Lower leg skin (tissue), 4 donors: ENCODE measurements at regions not wholly inside any gene's neighbourhood (a gene's known extent, or its start where the extent isn't known, plus 50 kb on each side); places are given as distances from the start of the nearest gene placed in this dataset.

Experiments used
- DNase-seq, 2 donors: peaks; one replicate each; pipeline ENCODE4 v3.0.0-alpha.2; 2019; ENCODE audit warnings: low spot score in 2 of 2
- H3K4me3 ChIP-seq: fragments of 200-600 bp; sonication (generic); 2 replicates; pipeline ENCODE4 v1.5.1; 2017; ENCODE audit warnings: mild to moderate bottlenecking, low read depth; ENCODE audit not compliant: poor library complexity, severe bottlenecking
- POLR2A ChIP-seq, 2 donors: fragments of 450-650 bp; IDR thresholded peaks; one replicate each; pipeline ENCODE4 v1.6.1; 2016 to 2017; ENCODE audit warnings: antibody characterized with exemption in 2 of 2, mild to moderate bottlenecking in 1 of 2, moderate library complexity in 1 of 2
- WGBS, 2 donors: methylation state at CpG; one replicate each; pipeline ENCODE4 v1.1.5; 2018; 5-methylcytosine and 5-hydroxymethylcytosine counted together
- intact Hi-C: fragments of 100-400 bp; cut with DNase I; formaldehyde crosslinking; loops from one replicate; pipeline ENCODE4 v1.15.0; 2023; ENCODE audit warnings: low total_unique reads
- TF ChIP-seq, protein P1 (sequence below), 3 donors: fragments of 450-650 bp; IDR thresholded peaks; one replicate each; pipeline ENCODE4 v1.5.1; 2016; ENCODE audit warnings: antibody characterized with exemption in 3 of 3, mild to moderate bottlenecking in 3 of 3, moderate library complexity in 2 of 3

DNA sequence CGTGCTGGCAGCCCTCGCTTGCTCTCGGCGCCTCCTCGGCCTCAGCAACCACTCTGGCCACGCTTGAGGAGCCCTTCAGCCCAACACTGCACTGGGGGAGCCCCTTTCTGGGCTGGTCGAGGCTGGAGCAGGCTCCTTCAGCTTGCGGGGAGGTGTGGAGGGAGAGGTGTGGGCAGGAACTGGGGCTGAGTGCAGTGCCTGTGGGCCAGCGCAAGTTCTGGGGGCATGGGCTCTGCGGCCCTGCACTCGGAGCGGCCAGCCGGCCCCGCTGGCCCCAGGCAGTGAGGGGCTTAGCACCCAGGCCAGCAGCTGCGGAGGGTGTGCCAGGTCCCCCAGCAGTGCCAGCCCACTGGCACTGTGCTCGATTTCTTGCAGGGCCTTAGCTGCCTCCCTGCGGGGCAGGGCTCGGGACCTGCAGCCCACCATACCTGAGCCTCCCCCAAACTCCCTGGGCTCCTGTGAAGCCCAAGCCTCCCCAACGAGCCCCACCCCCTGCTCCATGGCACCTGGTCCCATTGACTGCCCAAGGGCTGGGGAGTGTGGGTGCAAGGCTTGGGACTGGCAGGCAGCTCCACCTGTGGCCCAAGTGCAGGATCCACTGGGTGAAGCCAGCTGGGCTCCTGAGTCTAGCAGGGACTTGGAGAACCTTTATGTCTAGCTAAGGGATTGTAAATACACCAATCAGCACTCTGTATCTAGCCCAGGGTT is 556.8 kb downstream of the GABRG1 start:
- WGBS, 2 donors: 83 to 86% methylated on average over 18 to 19 of the region's 19 CpGs
- no peak overlapping the region for H3K4me3 ChIP-seq
- intact Hi-C loops: no loop called here
- TF ChIP-seq POLR2A (IDR thresholded peaks at IDR 0.05): no peak
- TF ChIP-seq, protein P1, sequence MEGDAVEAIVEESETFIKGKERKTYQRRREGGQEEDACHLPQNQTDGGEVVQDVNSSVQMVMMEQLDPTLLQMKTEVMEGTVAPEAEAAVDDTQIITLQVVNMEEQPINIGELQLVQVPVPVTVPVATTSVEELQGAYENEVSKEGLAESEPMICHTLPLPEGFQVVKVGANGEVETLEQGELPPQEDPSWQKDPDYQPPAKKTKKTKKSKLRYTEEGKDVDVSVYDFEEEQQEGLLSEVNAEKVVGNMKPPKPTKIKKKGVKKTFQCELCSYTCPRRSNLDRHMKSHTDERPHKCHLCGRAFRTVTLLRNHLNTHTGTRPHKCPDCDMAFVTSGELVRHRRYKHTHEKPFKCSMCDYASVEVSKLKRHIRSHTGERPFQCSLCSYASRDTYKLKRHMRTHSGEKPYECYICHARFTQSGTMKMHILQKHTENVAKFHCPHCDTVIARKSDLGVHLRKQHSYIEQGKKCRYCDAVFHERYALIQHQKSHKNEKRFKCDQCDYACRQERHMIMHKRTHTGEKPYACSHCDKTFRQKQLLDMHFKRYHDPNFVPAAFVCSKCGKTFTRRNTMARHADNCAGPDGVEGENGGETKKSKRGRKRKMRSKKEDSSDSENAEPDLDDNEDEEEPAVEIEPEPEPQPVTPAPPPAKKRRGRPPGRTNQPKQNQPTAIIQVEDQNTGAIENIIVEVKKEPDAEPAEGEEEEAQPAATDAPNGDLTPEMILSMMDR (IDR thresholded peaks at IDR 0.05): no peak
- no peak for DNase-seq

DNA sequence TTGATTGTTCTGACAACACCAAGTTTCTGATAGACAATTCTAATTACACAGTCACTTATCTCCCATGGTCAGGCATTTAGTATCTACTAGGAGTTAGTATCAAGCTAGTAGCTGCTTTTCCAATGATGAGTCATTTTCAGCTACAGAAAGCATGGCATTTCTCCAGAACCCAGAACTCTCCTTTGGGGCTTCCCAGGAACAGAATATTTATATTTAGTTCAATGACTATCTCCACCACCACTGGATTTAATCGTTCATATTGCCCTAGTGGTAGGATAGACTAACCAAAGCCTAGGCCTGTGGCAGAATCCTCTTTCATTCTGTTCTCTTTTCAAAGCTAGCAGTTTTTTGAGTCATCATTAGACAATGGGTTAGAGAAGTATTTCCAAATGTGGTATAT is 569.4 kb downstream of the GABRG1 start:
- no peak overlapping the region for H3K4me3 ChIP-seq
- 17 to 19% methylated on average over 1 of the region's 1 CpG for WGBS, 2 donors
- no peak for TF ChIP-seq POLR2A (IDR thresholded peaks at IDR 0.05)
- TF ChIP-seq, protein P1 (IDR thresholded peaks at IDR 0.05): no peak
- no peak for DNase-seq
- intact Hi-C loops: no loop called here

DNA sequence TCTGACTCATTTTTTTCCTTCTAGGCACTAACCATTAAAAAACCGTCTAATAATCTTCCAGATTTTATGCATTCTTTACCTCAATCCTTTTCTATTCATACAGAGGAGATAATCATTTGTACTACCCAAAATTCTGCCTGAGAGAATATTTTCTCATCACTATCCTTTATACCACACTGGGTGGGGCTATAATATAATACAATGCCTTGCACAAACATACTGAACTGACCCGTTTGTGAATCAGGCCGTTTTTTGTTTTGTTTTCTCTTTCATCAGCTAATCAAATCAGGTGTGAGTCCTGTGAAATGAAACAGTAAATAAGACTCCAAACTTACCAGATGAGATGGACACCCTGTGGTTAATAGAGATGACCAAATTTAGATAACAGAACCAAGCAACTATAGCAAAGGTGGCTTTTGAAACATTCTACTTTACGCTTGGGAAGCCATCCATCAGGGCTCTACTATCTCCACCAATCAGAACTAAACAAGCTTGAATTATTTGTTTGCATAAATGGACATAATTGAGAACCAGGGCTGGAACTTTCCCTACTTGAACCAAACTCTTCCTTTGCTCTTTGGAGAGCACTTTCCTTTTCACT is 573.0 kb downstream of the GABRG1 start:
- no peak overlapping the region for H3K4me3 ChIP-seq
- DNase-seq: no peak
- TF ChIP-seq, protein P1 (IDR thresholded peaks at IDR 0.05): no peak
- no peak for TF ChIP-seq POLR2A (IDR thresholded peaks at IDR 0.05)
- WGBS, 2 donors: 39 to 42% methylated on average over 4 of the region's 4 CpGs
- intact Hi-C loops: no loop called here

DNA sequence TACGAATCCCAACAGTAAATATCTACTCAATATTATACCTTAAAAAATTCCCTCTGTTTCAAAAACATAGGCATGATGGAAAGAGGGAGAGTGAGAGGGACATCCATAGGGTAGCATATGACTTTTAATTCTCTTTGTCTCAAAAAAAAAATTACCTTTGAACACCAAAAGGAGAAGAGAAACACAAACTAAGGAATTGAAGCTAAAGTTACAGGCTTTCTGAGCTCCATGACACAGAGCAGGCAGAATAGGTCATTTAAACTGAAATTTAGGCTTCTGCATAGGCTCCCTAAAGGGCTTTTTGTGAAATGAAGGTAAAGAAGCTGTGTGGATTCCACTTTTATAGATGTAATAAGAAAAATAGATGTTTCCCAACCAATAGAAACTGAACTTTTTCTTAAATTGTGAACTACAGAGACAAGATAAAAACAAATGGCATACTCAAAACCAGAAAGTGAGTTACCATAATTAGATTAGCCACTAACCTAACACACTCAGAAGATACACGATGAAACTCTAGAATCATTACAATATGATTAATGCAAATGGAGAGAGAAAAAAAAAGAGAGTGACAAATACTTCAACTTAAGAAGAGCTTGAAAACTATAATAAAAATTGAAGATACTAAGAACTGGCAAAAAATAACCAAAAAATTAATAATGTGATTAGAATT is 584.6 kb downstream of the GABRG1 start:
- 89 to 90% methylated on average over 2 of the region's 2 CpGs for WGBS, 2 donors
- no peak for DNase-seq
- intact Hi-C loops: no loop called here
- H3K4me3 ChIP-seq: no peak overlapping the region
- TF ChIP-seq POLR2A (IDR thresholded peaks at IDR 0.05): no peak
- TF ChIP-seq, protein P1 (IDR thresholded peaks at IDR 0.05): no peak

DNA sequence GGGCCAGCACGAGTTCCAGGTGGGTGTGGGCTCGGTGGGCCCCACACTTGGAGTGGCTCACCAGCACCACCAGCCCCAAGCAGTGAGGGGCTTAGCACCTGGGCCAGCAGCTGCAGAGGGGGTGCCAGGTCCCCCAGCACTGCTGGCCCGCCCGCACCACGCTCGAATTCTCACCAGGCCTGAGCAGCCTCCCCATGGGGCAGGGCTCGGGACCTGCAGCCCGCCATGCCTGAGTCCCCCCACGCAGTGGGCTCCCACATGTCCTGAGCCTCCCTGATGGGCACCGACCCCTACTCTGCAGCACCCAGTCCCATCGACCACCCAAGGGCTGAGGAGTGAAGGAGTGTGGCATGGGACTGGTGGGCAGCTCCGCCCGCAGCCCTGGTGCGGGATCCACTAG is 593.4 kb downstream of the GABRG1 start:
- DNase-seq: no peak
- intact Hi-C loops: no loop called here
- TF ChIP-seq, protein P1 (IDR thresholded peaks at IDR 0.05): no peak
- no peak for TF ChIP-seq POLR2A (IDR thresholded peaks at IDR 0.05)
- H3K4me3 ChIP-seq: no peak overlapping the region
- 91 to 94% methylated on average over 12 of the region's 14 CpGs for WGBS, 2 donors
